ENCODE measurements at regions not wholly inside any gene's neighbourhood (a gene's known extent, or its start where the extent isn't known, plus 50 kb on each side); places are given as distances from the start of the nearest gene placed in this dataset.

GRCh38 chr1:108017698-108018097 is 52.7 kb upstream of the VAV3 start:
- no peak for TF ChIP-seq EZH2phosphoT487 (IDR thresholded peaks at IDR 0.05; ENCODE audit: low read depth)
- no peak for TF ChIP-seq CTCF (IDR thresholded peaks at IDR 0.05; ENCODE audit: low read depth, low read length)
